ENCODE measurements at regions not wholly inside any gene's neighbourhood (a gene's known extent, or its start where the extent isn't known, plus 50 kb on each side); places are given as distances from the start of the nearest gene placed in this dataset.

DNA sequence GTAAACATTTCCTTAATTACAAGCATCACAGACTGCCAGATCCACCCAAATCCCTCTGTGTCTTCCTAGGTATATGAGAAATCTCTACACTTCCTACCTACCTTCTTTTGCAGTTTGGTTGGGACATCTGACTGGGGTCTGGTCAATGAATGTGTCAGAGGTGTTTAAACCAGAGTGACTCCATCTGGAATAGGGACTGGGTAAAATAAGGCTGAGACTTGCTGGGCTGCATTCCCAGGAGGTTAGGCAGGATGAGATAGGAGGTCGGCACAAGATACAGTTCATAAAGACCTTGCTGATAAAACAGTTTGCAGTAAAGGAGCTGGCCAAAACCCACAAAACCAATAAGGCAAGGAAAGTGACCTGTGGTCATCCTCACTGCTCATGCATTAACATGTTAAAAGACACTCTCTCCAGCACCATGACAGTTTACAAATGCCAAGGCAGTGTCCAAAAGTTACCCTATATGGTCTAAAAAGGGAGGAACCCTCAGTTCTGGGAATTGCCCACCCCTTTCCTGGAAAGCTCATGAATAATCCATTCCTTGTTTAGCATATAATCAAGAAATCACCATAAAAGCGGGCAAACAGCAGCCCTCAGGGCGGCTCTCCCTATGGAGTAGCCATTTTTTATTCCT lies 87.4 kb upstream of the BACE2 start:
- DNase-seq (ENCODE audit: low read depth), result no peak

DNA sequence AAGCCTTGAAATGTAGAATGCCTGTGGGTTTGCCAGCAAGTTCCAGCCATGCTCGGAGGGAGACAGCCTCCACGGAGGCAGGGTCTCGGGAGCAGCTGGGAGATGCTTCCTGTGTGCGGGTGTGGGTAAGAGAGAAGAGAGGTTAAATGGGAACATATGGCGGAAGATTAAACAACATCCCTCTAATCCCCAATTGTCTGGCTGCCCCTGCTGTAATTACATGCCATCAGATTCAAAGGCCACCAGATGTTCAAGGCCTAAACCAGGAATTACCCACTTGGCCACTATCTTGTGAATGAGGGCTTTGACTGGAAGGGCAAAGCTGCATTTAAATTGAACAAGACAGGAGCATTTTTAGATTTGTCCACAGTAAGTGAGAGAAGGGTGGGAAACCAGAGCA lies 81.4 kb upstream of the BACE2 start:
- DNase-seq (ENCODE audit: low read depth), result no peak

DNA sequence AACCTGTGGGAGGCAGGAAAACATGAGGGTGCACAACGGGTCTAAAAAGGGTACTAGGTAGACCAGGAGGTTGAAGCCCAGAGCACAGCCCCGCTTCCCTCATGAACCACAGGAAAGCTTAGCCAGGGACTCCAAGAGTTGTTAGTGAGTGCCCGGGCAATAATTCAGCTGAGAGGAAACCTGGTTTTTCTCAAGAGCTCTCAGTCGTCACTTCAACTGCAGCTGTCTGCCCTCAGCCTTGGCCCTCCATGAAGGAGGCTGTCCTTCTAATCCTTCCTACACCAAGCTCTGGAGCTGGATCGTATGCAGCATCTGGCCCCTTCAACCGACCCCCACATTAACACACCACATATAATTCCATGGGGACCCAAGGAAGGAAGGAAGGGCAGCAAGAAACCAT lies 77.0 kb upstream of the BACE2 start:
- DNase-seq (ENCODE audit: low read depth), result no peak

DNA sequence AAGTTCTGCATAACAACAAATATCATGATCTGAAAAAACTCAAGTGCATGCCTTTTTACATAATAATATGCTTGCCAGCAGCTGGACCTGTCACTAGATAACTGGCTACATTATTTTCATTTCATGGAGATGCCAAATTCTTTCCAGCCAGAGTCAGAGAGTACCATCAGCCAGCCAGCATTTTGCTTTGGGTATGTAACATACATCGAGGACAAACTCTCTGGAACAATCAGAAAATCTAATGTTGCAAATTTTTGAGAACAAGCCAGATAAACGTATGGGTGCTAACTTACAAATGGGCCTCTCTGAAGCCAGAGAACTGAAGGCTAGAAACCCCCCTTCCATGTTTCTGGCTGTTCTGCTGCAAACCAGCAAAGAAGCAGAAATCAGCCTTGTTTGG lies 76.3 kb upstream of the BACE2 start:
- DNase-seq (ENCODE audit: low read depth), result no peak

DNA sequence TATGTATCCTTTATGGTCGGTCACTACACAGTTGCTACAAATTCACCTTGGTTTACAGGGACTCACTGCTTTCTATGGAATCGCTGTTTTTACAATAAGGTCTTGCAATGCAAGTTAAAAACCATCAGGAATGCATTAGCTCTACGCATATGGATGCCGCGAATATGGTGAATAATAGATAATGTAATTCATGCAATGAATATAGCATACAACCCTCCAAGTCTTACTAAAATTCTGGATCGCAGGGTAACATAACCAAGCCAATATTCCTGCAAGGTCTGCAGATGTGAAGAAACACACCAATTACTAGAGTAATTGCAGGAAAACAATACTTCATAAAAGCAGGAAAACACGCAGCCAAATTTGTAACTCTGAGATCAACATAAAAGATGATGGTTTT lies 75.6 kb upstream of the BACE2 start:
- DNase-seq (ENCODE audit: low read depth), result no peak

DNA sequence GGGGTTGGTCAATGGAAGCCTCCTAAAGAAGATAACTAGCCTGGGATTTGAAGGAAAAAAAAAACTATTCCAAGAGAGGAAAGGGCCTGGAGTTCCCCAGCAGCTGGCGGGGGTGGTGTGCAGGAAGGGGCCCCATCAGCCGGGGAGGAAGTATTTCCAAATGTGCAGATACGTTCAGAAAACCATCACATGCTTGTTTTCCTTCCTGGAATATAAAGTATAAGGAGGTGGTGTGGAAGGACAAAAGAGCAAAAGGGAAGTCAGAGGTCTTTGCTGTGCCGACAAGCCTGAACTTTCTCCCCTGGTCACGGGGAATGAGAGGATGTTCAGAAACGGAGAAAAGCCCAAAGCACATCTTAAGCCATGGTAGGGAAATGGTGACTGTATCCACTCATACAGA lies 72.0 kb upstream of the BACE2 start:
- DNase-seq (ENCODE audit: low read depth), result no peak

DNA sequence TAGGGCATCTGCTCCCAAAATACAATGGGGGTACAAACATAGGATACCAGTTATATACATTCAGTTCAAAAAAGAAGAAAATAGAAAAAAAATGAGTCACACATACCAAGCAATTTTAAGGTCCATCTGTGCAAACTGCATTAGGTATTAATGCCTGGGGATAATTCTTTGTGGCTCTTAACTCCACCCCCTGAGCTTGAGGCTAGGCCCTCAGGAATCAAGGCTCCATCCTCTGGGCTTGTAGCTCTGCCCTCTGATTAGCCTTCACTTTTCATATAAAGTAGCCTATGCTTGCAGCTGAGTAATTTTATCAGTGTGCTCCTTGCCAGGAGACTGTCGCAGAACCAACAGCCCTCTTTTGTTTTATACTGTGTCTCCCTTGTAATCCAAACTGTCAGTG lies 69.9 kb upstream of the BACE2 start:
- no peak for DNase-seq (ENCODE audit: low read depth)

DNA sequence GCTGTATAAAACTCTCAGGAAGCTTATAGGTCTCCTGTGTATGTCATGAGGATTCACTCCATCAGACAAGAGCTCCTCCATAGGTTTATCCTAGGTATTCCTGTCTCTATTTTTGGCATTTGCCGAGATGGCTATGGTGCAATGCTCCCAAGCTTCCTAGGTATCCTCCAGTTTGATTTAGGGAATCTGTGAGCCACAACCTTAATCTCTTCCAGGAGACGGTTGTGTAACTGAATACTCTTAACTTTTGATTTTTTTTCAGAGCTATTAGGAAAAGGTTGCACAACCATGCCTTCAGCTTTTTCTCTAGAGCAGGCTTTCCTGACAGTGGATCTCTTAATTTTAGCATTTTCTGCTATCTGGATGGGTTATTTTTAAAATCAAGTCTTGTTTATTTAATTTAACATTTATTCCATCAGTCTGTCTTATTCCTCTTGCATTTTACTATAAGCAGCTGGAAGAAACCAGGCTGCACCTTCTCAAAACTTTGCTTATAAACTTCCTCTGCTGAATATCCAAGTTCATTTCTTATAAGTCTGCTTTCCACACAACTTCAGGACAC lies 69.4 kb upstream of the BACE2 start:
- DNase-seq (ENCODE audit: low read depth), result no peak

DNA sequence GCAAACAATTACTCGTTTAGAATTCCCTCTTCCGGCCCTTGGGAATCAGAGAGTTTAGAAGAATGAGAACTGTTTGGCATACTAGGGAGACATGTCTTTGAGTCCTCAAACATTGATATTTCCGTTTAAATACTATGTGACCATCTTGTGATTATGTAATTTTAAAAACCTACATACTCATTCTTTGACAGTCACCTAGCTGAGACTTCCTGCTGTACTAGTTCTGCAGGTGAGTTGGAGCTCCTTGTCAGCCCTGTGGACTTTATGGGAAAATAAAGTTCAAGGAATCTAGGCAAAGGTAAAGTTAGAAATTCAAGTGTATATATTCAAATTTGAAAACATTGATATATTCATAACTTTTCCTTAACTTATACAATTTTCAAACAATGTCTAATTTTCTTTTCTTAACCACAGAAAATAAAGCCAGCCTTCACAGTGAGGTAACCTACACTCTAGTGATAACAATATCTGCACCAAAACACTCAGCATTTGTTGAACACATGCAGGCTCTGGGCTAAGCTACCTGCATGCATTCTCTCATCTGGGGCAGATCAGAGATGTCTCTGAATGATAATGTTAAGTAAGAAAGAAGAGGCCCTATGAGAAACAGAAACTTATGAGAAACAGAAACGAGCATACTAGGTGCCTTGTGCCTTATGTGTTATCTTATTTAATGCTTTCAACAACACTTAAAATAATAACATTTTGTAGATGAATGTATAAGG lies 67.0 kb upstream of the BACE2 start:
- no peak for DNase-seq (ENCODE audit: low read depth)

DNA sequence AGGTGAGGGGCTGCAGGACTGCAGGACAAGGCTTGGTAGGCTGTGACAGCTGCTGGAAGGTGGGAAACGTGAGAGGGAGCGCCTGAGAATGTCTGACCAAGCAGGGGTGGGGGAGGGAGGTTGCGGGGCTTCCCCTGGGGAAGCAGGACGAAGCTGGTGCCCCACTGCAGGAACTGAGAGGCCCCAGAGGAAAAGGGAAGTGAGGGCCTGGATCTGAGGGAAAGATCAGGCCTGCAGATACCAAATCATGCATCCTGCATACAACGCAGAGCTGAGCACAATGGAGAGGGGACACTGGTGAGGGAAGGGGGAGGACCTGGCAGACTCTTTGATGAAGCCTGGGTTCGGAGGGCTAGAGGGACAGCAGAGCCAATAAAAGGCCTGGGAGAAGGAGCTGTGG lies 65.7 kb upstream of the BACE2 start:
- DNase-seq (ENCODE audit: low read depth), result no peak

DNA sequence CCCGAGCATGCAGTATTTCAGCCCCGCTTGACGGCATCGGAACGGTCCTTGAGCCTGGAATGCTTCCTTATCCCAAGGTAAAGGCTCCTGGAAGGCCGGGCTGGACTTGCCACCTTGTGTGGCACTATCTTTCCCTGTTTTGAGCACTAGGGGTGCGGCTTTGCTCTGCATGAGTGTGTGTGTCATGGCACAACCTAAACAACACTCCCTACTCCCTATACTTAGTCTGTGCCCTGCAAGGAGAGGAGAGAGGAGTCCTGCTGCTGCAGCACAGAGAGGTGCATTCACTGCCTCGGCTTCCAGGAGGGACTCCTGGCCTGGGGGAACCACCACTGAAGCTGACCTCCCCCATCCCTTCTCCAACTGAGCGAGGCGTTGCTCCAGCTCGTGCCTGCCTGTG lies 60.4 kb upstream of the BACE2 start:
- no peak for DNase-seq (ENCODE audit: low read depth)

DNA sequence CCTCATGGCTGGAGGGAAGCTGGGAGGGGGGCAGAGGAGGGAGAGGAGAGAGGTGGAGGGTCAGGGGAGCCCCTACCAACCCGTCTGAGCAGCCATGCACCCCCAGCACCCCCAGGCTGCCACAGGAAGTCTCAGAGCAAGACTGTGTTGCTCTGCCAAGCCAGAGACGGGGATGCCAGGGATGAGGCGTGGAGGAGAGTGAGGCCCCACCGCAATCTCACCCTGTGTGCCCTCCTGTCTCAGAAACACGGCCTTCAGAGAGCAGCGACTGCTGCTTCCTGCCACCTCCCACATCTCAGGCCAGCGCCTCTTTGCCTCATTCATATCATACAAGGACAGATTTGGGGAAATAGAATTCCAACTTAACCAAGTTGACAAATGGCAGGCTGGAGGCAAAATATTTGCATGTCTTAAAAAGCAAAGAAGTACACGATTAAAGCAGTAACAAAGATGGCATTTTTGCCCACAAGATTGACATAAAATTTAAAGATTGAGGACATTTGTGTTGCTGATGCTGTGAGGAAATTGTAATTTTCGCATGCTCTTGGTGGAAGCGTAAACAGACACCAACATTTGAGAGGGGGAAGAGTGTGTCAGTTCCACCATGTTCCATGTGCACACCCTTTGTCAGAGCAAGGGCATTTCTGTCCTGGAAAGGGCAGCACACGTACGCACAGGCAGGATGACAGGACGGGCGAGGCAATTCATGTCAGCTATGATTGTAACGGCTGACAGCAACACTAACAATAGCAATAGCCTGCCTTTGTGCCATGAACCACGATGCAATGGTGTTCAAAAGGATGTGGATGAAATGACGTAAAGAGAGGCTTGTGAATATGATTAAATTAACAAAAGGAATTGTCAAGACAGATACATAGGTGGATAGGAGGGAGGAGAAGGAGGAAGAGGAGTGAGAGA lies 59.0 kb upstream of the BACE2 start:
- no peak for DNase-seq (ENCODE audit: low read depth)

DNA sequence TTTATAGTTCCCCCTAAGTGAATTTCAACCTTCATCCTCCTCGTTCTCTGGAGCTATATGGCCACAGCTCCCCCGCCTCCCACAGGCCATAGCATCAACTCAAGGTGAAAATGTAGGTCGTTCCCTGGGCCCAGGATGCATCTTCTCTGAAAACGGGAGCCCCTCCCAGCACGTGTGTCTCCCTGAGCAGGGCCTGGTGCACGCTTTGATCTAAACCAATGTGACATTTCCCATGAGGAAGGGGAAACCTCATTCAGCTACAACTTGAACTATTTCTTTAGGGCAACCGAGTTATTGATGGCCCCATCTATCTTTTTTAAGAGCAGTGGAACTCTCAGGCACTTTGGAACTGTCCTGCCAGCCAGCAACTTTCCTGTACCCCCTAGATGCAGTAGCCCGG lies 57.8 kb upstream of the BACE2 start:
- no peak for DNase-seq (ENCODE audit: low read depth)

DNA sequence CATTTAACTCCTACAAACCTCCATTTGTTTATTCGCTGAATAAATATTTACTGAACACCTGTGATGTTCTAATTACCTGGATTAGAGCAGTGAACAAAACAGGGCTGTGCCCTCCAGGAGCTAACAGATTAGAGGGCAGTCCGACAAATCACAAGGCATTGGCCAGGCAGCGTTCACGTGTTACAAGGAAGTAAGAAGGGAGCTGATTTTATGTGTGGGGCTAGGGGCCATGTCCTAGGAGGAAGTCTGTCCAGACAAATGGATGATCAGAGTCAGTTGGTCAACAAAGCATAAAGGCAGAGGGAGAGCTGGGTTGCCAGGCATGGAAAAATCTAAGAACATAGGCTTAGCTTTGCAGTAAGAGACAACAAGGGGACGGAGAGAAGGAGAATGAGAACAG lies 57.3 kb upstream of the BACE2 start:
- no peak for DNase-seq (ENCODE audit: low read depth)

DNA sequence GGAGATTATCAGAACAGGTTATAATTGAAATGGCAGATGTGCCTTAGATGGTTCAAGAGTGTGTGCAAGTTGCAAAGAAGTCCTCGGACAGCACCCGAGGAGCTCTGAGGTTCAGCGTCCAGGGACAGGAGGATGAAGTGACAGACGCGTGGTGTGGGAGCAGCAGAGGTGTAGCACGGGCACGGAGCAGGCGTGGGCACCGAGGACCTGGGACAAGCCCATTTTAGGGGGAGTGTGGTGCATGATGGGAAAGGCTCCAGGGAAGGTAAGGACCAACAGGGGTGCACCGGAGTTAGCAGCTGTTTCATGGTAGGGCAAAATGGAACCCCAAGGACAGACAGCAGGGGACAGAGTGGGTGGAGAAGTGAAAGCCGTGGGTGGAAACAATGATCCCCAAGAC lies 56.3 kb upstream of the BACE2 start:
- no peak for DNase-seq (ENCODE audit: low read depth)

DNA sequence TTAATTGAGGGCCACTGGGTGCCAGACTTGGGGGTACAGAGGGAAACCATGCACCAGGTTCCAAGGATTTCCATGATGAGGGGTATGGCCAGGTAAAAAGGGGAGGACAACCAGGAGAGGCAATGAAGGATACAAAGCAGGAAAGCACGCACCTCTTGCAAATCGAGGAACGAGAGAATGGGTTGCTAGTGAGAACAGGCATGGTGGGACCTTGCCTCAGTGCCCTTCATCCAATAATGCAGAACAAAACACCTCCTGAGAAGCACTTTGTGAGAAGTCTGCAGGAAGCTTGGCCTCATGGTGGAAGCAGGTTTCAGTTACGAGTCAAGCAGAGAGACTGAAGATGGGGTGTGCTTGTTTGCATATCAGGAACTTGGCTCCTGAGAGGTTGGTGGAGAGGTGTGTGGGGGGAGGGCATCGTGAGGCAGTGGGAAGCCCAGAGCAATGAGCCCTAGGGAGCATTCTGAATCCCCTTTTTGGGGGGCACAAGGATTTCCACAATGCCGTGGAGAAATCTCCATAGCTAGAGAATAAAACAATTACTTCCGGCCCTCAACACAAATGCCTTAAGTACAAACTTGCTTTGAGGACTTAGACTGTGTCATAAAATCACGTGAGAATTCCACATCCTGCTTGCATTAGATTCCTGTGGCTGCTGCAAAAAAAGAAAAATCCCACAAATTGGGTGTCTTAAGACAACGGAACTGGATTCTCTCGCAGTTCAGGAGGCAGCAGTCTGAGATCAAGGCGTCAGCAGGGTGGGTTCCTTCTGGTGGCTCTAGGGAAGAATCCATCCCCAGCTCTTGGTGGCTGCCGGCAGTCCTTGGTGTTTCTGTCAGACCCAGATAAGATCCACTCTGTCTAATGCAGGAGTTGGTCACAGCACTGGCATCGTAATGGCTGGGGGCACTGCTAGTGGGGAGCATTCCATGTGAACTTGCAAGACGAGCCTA lies 54.9 kb upstream of the BACE2 start:
- no peak for DNase-seq (ENCODE audit: low read depth)

DNA sequence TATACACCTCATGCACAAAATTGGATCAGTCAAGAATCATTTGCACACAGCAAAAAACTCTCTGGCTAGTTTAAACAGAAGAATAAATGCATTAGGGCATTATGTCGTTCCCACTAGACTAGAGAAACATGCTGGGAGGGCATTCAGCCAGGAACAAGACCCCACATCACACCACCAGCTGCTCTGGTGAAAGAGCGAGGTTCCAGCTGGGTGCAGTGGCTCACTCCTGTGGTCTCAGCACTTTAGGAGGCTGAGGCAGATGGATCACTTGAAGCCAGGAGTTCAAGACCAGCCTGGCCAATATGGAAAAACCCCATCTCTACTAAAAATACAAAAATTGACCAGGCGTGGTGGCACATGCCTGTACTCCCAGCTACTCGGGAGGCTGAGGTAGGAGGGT lies 52.1 kb upstream of the BACE2 start:
- DNase-seq (ENCODE audit: low read depth), result no peak

Measured in stimulated activated CD8-positive, alpha-beta memory T cell treated with anti-CD3 and anti-CD28 coated beads, Interleukin-12 subunit alpha, Interleukin-12 subunit beta, amount 100 ng/mL, for 1 hour (primary cell).